ENCODE measurements at regions not wholly inside any gene's neighbourhood (a gene's known extent, or its start where the extent isn't known, plus 50 kb on each side); places are given as distances from the start of the nearest gene placed in this dataset.
"Not testable (repeated sequence)": the region's sequence is repeated elsewhere in the genome, so short reads cannot be mapped to it uniquely, and the experiment has no call there.

DNA sequence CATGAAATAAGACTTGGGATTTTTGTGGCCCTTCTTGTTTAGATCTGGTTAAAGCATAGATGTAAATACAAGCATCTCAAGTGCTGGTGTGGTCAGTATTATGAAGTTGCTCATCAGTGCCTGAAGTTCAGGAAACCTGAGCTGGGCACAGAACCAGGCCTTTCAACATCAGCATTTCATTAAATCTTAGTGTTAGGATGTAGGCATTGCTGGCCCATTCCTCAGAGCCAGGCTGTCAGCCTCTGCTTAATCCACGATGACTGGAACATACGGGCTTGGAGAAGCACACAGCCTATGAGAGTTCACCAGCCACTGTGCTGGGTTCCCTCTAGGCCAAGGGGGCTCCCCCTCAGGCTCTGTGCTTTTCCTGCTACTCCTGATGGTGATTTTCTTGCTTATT lies 270.2 kb downstream of the EN1 start:
- ChIA-PET CTCF (interaction anchor here (0.7 kb wide), 1 partner anchor 863 kb away, joined by 3 read pairs; no protein-coding TSS in a partner anchor), POLR2A (ENCODE audit: low non-redundant PET) (no interaction called here)
- TF ChIP-seq, protein P1, sequence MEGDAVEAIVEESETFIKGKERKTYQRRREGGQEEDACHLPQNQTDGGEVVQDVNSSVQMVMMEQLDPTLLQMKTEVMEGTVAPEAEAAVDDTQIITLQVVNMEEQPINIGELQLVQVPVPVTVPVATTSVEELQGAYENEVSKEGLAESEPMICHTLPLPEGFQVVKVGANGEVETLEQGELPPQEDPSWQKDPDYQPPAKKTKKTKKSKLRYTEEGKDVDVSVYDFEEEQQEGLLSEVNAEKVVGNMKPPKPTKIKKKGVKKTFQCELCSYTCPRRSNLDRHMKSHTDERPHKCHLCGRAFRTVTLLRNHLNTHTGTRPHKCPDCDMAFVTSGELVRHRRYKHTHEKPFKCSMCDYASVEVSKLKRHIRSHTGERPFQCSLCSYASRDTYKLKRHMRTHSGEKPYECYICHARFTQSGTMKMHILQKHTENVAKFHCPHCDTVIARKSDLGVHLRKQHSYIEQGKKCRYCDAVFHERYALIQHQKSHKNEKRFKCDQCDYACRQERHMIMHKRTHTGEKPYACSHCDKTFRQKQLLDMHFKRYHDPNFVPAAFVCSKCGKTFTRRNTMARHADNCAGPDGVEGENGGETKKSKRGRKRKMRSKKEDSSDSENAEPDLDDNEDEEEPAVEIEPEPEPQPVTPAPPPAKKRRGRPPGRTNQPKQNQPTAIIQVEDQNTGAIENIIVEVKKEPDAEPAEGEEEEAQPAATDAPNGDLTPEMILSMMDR (conservative IDR thresholded peaks at IDR 0.05; ENCODE audit: low read depth): no peak
- DNase-seq (ENCODE audit: low spot score): no peak
- no peak overlapping the region for H3K27ac ChIP-seq

DNA sequence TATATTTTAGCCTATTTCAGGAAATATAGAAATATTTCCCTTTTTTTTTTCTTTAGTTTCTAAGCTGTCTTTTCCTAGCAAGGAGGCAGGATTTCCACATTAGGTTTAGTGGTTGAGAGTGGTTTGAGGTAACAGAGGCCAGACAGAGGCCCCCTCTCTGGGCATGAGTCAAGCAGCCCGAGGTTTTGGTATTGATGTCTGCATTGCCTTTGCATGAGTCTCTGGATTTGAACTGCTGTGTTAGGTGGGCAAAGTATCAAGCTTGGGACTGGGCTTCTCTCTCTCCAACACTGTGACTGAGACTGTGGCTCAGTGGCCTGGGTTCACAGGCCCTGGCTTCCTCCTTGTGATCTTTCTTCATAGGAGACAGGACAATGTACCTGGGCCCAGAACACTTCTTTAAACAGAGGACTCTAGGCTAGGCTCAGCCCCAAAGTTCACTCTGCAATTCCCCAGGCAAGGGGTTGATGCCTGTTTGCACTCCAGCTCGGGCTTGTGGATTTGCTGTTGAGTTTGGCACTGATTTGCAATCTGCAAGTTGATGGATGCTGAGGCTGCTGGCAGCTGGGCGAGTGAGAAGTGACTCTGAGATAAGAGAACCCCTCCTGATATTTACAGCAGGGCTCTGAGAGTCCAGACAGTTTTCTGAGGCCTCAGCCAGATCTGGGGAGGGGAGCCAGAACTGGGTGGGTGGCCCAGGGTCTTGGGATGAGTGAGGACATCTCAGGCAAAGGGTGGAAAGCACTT lies 271.2 kb downstream of the EN1 start:
- DNase-seq (ENCODE audit: low spot score): no peak
- TF ChIP-seq, protein P1 (conservative IDR thresholded peaks at IDR 0.05; ENCODE audit: low read depth): no peak
- ChIA-PET CTCF (interaction anchor here (0.7 kb wide), 1 partner anchor 862 kb away, joined by 3 read pairs; no protein-coding TSS in a partner anchor), POLR2A (ENCODE audit: low non-redundant PET) (no interaction called here)
- no peak overlapping the region for H3K27ac ChIP-seq

DNA sequence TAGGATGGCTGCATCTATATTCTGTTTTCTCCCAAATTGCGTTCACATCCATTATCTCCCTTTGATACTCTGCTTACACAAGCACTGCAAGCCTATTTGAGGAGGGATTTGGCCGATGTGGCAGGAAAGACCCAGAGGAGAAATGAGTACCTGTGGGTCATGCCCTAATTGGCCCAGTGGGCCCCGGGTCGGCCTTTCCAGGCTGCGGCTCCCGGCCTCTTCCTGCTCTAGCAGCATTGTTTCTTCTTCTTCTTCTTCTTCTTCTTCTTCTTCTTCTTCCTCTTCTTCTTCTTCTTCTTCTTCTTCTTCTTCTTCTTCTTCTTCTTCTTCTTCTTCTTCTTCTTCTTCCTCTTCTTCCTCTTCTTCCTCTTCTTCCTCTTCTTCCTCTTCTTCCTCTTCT lies 275.1 kb downstream of the EN1 start:
- CTCF ChIA-PET; H3K27ac ChIP-seq; POLR2A ChIA-PET (ENCODE audit: low non-redundant PET); DNase-seq (ENCODE audit: low spot score): not testable (repeated sequence)

DNA sequence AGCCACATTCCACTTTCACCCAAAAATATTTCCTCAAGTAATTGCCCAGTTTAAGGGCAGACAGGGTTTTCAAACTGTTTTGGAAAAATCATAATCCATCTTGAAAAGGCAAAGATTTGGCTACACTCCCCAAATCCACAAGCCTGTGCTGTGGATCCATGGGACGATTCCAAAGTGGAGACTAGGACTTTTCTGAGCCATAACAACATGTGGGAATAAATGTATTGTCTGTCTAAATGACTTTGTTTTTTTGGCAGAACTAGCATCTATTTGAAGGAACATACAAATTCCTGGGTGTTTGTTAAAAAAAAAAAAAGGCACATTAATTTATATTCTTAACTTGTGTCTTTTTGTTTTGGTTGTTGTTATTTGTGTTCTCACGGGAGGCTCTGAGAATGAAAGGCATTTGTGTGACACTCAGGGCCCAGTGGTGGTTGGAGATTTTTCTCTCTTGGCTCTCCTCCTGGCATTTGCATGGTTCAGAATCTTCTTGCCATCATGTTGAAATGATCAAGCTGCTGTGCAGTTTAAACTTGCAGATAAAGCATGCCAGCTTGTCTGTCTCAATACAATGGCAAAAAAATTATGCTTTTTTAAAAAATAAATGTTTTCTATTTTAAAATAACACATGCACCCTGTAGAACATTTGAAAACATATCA lies 277.4 kb downstream of the EN1 start:
- POLR2A ChIA-PET (ENCODE audit: low non-redundant PET): no interaction called here
- CTCF ChIA-PET: no interaction called here

DNA sequence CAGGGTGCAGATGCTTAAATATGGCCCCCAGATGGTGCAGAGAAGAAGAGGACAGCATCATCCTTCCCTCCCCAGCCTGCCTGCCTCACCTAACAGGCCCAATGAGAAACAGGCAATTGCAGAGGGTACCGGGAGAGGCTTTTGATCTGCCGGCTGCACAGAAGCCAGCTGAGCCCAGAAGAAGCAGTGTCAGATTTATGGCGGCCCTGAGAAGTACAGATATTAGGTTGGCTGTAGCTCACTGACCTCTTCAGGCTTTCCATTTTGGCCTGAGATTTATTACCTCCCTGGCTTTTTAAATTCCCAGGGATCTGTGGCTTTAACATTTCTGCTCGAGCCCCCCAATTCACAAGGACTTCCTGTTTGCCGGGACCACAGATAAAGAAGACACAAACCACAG lies 278.7 kb downstream of the EN1 start:
- DNase-seq (ENCODE audit: low spot score): no peak
- ChIA-PET CTCF (no interaction called here), POLR2A (ENCODE audit: low non-redundant PET) (no interaction called here)
- no peak overlapping the region for H3K27ac ChIP-seq
- TF ChIP-seq, protein P1 (conservative IDR thresholded peaks at IDR 0.05; ENCODE audit: low read depth): no peak

More for the DNA sequence above, 277.4 kb downstream of the EN1 start:
- DNase-seq (ENCODE audit: low spot score): no peak
- no peak overlapping the region for H3K27ac ChIP-seq
- TF ChIP-seq, protein P1 (conservative IDR thresholded peaks at IDR 0.05; ENCODE audit: low read depth): no peak

DNA sequence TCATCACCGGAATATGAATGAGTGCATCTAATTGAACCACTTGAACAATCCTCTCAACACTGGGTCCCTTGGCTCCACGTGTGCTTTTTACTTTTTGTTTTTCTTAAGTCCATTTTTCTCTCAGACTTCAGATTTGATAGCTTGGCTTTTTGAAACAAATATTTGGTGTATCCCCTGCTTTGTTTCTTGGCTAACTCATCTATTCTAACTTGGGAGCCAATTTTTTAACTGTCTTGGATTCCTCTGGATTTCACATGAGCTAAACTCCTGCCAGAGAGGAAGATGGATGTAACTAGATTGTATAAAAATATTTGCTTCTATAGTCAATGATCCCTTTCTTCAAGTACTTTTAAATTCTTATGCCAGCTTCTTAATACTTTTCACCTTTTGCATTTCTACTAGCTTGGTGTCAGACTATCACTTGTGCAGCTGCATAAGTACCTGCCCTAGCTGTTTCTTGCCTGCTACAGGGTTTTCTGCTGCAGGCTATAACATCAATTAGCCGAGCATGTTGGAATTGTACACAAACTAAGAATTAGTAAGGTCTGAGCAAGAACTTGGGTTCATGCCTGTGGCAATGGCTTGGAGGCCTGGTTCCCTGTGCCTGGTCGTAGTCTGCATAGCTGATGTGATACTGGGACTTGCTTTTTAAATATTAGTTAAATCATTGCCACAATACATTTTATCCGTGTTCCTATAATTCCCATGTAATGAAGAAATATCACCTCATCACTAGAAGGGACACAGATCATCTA lies 281.5 kb downstream of the EN1 start:
- no peak for DNase-seq (ENCODE audit: low spot score)
- POLR2A ChIA-PET (ENCODE audit: low non-redundant PET): no interaction called here
- H3K27ac ChIP-seq: no peak overlapping the region
- CTCF ChIA-PET: no interaction called here
- TF ChIP-seq, protein P1 (conservative IDR thresholded peaks at IDR 0.05; ENCODE audit: low read depth): no peak

Measured in RWPE1 (cell line).